CD14-positive monocyte (primary cell): ENCODE measurements at regions not wholly inside any gene's neighbourhood (a gene's known extent, or its start where the extent isn't known, plus 50 kb on each side); places are given as distances from the start of the nearest gene placed in this dataset.

Source experiments
- DNase-seq, 3 donors: peaks; one replicate each; pipeline ENCODE4 v3.0.0-alpha.2; 2011 to 2022
- H2AFZ ChIP-seq: 2 replicates; pipeline ENCODE4 v1.6.0; 2012; ENCODE audit warnings: mild to moderate bottlenecking, low read depth, low read length, inconsistent platforms; ENCODE audit not compliant: insufficient read depth, poor library complexity, severe bottlenecking
- H3K27ac ChIP-seq, 2 donors: 1 replicate in 1 of 2; 2 replicates in 1 of 2; pipeline ENCODE4 v1.5.1; 2012 to 2013; ENCODE audit warnings: low read length in 2 of 2, control low read depth in 1 of 2, inconsistent platforms in 1 of 2, low read depth in 1 of 2, mild to moderate bottlenecking in 1 of 2
- H3K27me3 ChIP-seq, 2 donors: one replicate each; pipeline versions ENCODE4 v1.6.0 to v1.6.1; 2011 to 2013; ENCODE audit warnings: low read length in 2 of 2; ENCODE audit not compliant: control insufficient read depth in 2 of 2, insufficient read depth in 2 of 2
- H3K36me3 ChIP-seq, 2 donors: replicated peaks in 1 of 2; 1 replicate in 1 of 2; 2 replicates in 1 of 2; pipeline versions ENCODE4 v1.5.1 to v1.6.1; 2012 to 2013; ENCODE audit warnings: low read length in 2 of 2, control low read depth in 1 of 2, inconsistent platforms in 1 of 2, mild to moderate bottlenecking in 1 of 2; ENCODE audit not compliant: insufficient read depth in 2 of 2, control insufficient read depth in 1 of 2
- H3K4me1 ChIP-seq, 2 donors: 1 replicate in 1 of 2; 2 replicates in 1 of 2; pipeline versions ENCODE4 v1.5.1 to v1.6.1; 2012 to 2013; ENCODE audit warnings: low read length in 2 of 2, control low read depth in 1 of 2, inconsistent platforms in 1 of 2, mild to moderate bottlenecking in 1 of 2, moderate library complexity in 1 of 2; ENCODE audit not compliant: insufficient read depth in 2 of 2, control insufficient read depth in 1 of 2
- H3K4me2 ChIP-seq: replicated peaks from 2 replicates; pipeline ENCODE3; 2012; ENCODE audit warnings: low read length, moderate library complexity, mild to moderate bottlenecking; ENCODE audit not compliant: poor library complexity, severe bottlenecking; ENCODE audit errors: extremely low read depth
- H3K4me3 ChIP-seq, 3 experiments: fragments of 200-600 bp in 1 of 3; sonication (generic) in 1 of 3; replicated peaks in 1 of 3; 1 replicate in 2 of 3; 2 replicates in 1 of 3; pipeline ENCODE4 v1.5.1; 2011 to 2013; ENCODE audit warnings: low read length in 3 of 3, mild to moderate bottlenecking in 3 of 3, control low read depth in 2 of 3, low read depth in 2 of 3, inconsistent platforms in 1 of 3, moderate library complexity in 1 of 3
- H3K79me2 ChIP-seq: 2 replicates; pipeline ENCODE4 v1.6.0; 2012; ENCODE audit warnings: mild to moderate bottlenecking, control low read depth, inconsistent platforms, low read length, moderate library complexity; ENCODE audit not compliant: insufficient read depth
- H3K9ac ChIP-seq: 2 replicates; pipeline ENCODE4 v1.6.0; 2017; ENCODE audit warnings: low read length, mild to moderate bottlenecking; ENCODE audit not compliant: insufficient read depth, poor library complexity, severe bottlenecking
- H3K9me3 ChIP-seq, 2 donors: replicated peaks in 1 of 2; 1 replicate in 1 of 2; 2 replicates in 1 of 2; pipeline versions ENCODE4 v1.5.1 to v1.6.1; 2012 to 2013; ENCODE audit warnings: low read length in 2 of 2, control low read depth in 1 of 2; ENCODE audit not compliant: control insufficient read depth in 1 of 2, insufficient read depth in 1 of 2
- H4K20me1 ChIP-seq: 2 replicates; pipeline ENCODE4 v1.6.0; 2012; ENCODE audit warnings: mild to moderate bottlenecking, low read length, control low read depth, moderate library complexity; ENCODE audit not compliant: insufficient read depth
- H3K27ac Mint-ChIP-seq, 7 donors: one replicate each; pipeline ENCODE4 v1.8.0; 2020; ENCODE audit warnings: mild to moderate bottlenecking in 7 of 7, mixed read lengths in 7 of 7, moderate library complexity in 6 of 7, inconsistent platforms in 2 of 7
- H3K27me3 Mint-ChIP-seq, 3 donors: one replicate each; pipeline ENCODE4 v1.8.0; 2021 to 2022; ENCODE audit warnings: low read depth in 3 of 3, mild to moderate bottlenecking in 3 of 3, mixed read lengths in 3 of 3, moderate library complexity in 3 of 3, inconsistent platforms in 1 of 3
- H3K36me3 Mint-ChIP-seq, 2 donors: one replicate each; pipeline ENCODE4 v1.8.0; 2020; ENCODE audit warnings: mixed read lengths in 2 of 2, inconsistent platforms in 1 of 2, mild to moderate bottlenecking in 1 of 2
- H3K4me1 Mint-ChIP-seq: one replicate; pipeline ENCODE4 v1.8.0; 2020; ENCODE audit warnings: mild to moderate bottlenecking, mixed read lengths
- H3K4me3 Mint-ChIP-seq, 2 donors: one replicate each; pipeline ENCODE4 v1.8.0; 2020; ENCODE audit warnings: mild to moderate bottlenecking in 2 of 2, mixed read lengths in 2 of 2, moderate library complexity in 1 of 2
- H3K9me3 Mint-ChIP-seq, 7 donors: one replicate each; pipeline ENCODE4 v1.8.0; 2020 to 2022; ENCODE audit warnings: mixed read lengths in 7 of 7, mild to moderate bottlenecking in 6 of 7, moderate library complexity in 6 of 7, inconsistent platforms in 2 of 7
- CTCF ChIP-seq: fragments of 200-600 bp; IDR thresholded peaks from one replicate; pipeline ENCODE4 v1.8.0; 2022; ENCODE audit warnings: antibody characterized with exemption, mild to moderate bottlenecking
- WGBS: methylation state at CpG from one replicate; pipeline ENCODE4 v1.1.5; 2013; ENCODE audit warnings: missing lambda C conversion rate; ENCODE audit not compliant: insufficient coverage; 5-methylcytosine and 5-hydroxymethylcytosine counted together
- intact Hi-C, 2 donors: fragments of 100-400 bp; cut with micrococcal nuclease; formaldehyde crosslinking; loops; one replicate each; pipeline versions ENCODE4 v1.15.0 to v1.15.1; 2023

- H3K27ac Mint-ChIP-seq, result no peak overlapping the region
- Histone ChIP-seq H3K27me3 (no peaks in the 10 kb centered on the region), H3K36me3 (no peaks in the 10 kb centered on the region), H3K27ac (no peak overlapping the region), H3K4me2 (no peak overlapping the region), H2AFZ (no peak overlapping the region), H3K79me2 (no peaks in the 10 kb centered on the region), H3K9me3 (no peaks in the 10 kb centered on the region), H4K20me1 (no peaks in the 10 kb centered on the region), H3K4me3 (no peak overlapping the region), H3K9ac (no peak overlapping the region), H3K4me1 (no peaks in the 10 kb centered on the region)
- no peaks in the 10 kb centered on the region for H3K27me3 Mint-ChIP-seq
- no peak for TF ChIP-seq CTCF
- H3K4me1 Mint-ChIP-seq, result no peaks in the 10 kb centered on the region
- H3K9me3 Mint-ChIP-seq, result peaks cover 0 to 2% (median 0%) of the 10 kb centered on the region in 7 donors
- H3K4me3 Mint-ChIP-seq, result no peak overlapping the region
- WGBS, result no CpG with 5 or more reads among the region's 1 CpG
- H3K36me3 Mint-ChIP-seq, result no peaks in the 10 kb centered on the region
- DNase-seq, result no peak
- intact Hi-C loops, result no loop called here
These were observed 398.3 kb upstream of the ARID1B start for GRCh38 chr6:156378853-156379252.

GRCh38 chr6:156376091-156376490, 401.1 kb upstream of the ARID1B start:
- intact Hi-C loops, result no loop called here
- no peak for TF ChIP-seq CTCF

More at GRCh38 chr6:156376091-156376490, 401.1 kb upstream of the ARID1B start:
- H3K9ac ChIP-seq, result no peak overlapping the region
- no peak overlapping the region for H3K4me3 ChIP-seq
- H3K36me3 Mint-ChIP-seq, result no peaks in the 10 kb centered on the region
- H3K4me1 ChIP-seq, result no peaks in the 10 kb centered on the region
- H3K9me3 ChIP-seq, result no peaks in the 10 kb centered on the region
- no peak overlapping the region for H3K4me3 Mint-ChIP-seq
- H3K4me1 Mint-ChIP-seq, result no peaks in the 10 kb centered on the region
- H3K27me3 ChIP-seq, result no peaks in the 10 kb centered on the region
- H3K27me3 Mint-ChIP-seq, result no peaks in the 10 kb centered on the region
- no peak overlapping the region for H3K27ac ChIP-seq
- DNase-seq, result no peak
- no peak overlapping the region for H3K27ac Mint-ChIP-seq
- H2AFZ ChIP-seq, result no peak overlapping the region
- peaks cover 0 to 5% (median 0%) of the 10 kb centered on the region in 7 donors for H3K9me3 Mint-ChIP-seq
- H3K4me2 ChIP-seq, result no peak overlapping the region
- H4K20me1 ChIP-seq, result no peaks in the 10 kb centered on the region
- no peaks in the 10 kb centered on the region for H3K79me2 ChIP-seq
- H3K36me3 ChIP-seq, result no peaks in the 10 kb centered on the region
